HG03039 (cell line): ENCODE measurements at regions not wholly inside any gene's neighbourhood (a gene's known extent, or its start where the extent isn't known, plus 50 kb on each side); places are given as distances from the start of the nearest gene placed in this dataset.

Source experiments
- ATAC-seq: cut with Tn5 transposase; IDR thresholded peaks from one replicate; pipeline ENCODE4 v1.9.1; 2021; ENCODE audit warnings: mild to moderate bottlenecking, moderate library complexity; ENCODE audit not compliant: unreplicated experiment

- no peak for ATAC-seq
Measured at GRCh38 chr3:193779933-193780332, 186.9 kb downstream of the OPA1 start.

- ATAC-seq, result no peak
Measured at GRCh38 chr3:193780397-193780796, 187.4 kb downstream of the OPA1 start.

- no peak for ATAC-seq
Measured at GRCh38 chr3:193780810-193781478, 187.9 kb downstream of the OPA1 start.

GRCh38 chr3:193782276-193782647, 189.3 kb downstream of the OPA1 start:
- no peak for ATAC-seq

DNA sequence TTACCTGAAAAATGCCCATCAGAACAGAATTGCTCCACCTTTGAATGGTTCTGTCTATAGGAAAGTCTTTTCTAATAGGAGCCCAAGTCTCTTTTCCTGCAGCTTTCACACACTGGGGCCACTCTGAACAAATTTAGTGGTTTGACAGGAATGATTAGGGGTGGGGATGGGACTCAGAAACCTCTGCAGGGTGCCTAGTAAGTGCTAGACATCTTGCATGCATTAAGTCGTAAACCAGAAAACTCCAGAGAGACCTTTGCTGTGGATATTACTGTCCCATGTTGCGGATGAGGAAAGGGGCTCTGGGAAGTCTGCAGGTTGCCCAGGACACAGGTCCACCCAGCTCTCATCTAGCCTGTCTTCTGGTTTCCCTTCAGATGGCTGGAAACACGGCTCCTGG, 189.7 kb downstream of the OPA1 start:
- no peak for ATAC-seq

- no peak for ATAC-seq
Measured at GRCh38 chr3:193783166-193783896, 190.3 kb downstream of the OPA1 start.

DNA sequence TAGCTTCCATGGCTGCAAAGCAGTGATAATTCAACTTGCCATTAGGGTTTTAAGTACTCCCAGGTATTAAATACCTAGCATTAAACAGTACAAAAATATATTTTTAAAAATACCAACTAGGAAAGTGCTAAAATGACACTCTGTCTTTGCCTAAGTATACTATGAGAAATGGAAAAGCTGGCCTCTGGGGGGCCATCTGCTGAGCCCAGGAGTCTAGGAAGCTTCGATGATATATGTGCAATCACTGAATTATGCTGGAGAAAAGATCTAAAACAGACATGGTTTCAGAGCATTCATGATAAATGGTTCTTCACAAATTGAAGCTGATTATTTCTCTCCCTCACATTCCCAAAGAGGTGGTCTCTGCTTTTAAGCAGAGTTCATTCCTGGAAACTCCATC, 191.8 kb downstream of the OPA1 start:
- no peak for ATAC-seq

DNA sequence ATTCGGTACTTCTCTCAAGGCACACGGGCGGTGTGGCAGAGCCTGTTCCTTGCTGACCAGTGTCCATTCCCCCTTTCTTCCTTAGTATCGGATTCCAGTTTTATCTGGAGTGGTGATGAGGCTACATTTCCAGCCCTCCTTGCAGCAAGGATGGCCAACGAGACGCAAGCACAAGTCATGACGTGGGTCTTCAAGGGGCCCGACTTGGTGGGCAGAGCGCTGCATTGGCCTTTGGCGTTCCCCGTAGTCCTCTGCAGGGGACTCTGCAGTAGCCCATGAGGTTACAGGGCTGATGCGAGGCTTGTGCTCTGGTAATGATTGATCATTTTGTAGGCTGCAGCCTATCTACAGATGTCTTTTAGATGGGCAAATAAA, 194.5 kb downstream of the OPA1 start:
- no peak for ATAC-seq

DNA sequence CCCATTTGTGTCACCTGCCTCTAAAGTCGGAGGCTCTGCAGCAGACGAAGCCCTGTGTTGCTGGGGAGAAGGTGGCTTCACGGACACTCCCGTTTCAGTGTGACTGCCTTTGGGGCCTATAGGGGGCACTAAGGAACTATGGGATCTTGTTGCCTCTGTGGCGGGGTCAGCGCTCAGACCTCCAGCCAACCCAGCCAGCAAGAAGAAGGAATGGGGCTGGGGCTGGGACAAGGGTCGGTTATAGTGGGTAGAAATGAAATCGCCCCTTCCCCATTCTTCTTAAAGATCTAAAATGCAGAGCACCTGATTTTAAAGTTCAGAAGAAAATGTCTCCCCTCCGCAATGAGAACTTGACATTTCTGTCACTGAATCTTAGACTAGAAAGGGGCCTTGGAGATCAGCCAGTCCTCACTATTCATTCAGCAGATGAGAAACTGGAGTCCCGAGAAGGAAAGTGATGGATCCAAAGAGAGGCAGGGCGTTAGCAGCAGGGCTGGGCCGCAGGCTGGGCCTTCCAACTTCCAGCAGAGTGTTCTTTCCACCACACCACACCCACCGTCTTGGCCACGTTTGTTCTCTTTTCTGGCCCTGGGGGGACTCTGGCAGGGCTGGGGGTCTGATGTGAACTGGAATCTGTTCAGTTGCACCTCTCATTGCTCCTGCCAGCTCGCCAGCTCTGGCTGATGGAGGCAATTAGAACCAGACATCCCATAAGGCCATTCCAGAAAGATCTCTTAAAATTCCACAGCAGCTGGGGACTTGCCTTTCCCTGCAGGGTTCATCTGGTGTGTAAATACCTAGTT, 195.4 kb downstream of the OPA1 start:
- ATAC-seq, result no peak

GRCh38 chr3:193789455-193789854, 196.4 kb downstream of the OPA1 start:
- ATAC-seq, result no peak

DNA sequence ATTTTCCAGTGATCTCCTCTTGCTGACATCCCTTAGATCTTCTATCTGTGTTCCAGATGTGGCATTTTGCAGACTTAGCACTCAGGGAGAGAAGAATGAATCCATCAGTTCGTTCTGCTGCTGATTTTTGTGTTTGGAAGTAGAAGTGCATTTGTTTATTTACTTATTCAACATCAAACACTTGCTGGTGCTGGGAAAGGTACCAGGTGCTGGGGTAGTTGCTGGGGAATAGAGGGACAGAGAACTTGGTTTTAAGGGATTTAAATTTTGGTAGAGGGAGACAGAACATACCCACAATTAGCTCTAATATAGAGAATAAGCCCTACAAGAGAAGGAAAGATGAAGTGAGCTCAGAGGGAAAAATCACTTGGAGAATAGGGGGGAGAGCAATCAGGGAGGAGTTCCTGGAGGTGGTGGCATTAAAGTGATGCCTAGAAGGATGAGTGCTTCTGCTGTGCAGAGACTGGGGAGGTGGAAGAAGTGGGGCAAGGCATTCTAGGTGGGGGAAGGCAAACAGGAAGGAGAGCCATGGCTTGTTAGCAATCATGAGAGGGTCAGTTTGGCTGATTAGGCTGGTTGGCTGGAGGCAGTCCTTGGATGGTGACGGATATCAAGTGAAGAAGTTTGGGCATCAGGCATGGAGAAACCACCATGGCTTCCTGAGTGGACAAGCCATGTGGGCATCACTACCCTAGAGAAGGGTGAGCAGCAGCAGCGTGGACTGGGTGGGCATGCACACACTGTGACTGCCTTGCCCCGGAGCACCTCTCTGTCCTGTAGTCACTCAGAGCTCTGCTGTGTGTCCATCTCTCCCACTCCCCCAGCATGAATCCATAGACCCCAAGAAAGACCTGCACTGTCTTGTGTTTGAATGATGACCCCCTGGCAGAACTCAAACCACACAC, 197.3 kb downstream of the OPA1 start:
- no peak for ATAC-seq

DNA sequence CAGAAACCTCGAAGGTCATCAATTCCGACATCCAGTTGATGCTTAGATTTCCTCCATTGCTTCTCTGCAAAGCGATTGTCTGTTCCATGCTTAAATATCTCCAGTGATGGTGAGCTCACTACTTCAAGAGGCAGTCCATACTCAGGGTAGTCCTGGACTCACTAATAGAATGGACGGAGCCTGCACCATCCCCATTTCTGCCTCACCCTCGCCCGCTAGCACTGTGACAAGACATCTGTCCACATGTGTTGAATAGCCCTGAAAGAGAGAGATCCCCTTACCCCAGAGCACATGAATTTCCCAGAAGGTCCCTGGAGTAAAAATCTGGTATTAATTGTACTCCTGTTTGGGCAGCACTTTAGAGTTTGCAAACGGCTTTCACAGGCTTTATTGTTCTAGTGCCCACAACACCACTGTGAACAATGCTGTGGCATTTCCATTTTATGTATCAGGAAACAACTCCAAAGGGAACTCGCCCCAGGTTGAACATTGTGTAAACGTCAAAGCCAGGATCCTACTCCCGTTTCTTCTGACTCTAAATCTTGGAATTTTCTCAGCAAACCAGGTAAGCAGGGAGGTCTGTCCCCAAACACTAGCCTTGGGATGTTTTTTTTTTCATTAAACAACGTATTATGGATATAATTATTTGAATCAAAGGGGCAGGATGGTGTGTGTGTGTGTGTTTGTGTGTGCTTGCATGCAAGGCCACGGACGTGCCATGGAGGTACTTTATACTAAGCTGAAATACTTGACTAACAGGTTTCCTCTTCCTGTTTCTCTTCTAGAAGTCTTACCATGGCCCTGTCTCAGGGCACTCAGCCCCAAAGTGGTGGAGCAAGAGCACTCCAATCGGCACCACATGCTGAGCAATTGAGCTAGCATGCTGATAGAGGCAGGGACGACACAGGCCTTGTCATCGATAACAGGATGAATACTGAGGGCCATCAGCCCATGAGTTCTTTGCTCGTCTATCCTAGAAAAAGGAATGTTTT, 198.3 kb downstream of the OPA1 start:
- no peak for ATAC-seq

DNA sequence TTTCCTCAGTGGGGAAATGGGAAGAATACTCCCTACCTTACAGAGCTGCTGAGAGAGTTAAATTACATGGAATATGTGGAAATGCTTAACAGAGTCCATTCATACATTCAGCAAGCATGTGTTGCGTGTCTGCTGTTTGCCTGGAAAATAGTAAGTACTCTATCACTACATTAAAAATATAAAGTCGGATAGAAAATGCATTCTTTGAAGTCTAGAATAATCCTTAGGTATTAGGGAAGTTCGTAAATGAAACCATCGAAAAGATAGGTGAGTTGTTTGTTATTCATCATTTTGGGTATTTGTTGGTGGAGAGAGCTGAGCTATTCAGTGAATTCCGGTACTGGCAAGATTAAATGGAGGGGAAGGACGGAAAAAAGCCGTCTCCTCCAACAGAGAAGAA, 200.1 kb downstream of the OPA1 start:
- no peak for ATAC-seq

GRCh38 chr3:193794002-193794881, 201.2 kb downstream of the OPA1 start:
- ATAC-seq, result no peak

DNA sequence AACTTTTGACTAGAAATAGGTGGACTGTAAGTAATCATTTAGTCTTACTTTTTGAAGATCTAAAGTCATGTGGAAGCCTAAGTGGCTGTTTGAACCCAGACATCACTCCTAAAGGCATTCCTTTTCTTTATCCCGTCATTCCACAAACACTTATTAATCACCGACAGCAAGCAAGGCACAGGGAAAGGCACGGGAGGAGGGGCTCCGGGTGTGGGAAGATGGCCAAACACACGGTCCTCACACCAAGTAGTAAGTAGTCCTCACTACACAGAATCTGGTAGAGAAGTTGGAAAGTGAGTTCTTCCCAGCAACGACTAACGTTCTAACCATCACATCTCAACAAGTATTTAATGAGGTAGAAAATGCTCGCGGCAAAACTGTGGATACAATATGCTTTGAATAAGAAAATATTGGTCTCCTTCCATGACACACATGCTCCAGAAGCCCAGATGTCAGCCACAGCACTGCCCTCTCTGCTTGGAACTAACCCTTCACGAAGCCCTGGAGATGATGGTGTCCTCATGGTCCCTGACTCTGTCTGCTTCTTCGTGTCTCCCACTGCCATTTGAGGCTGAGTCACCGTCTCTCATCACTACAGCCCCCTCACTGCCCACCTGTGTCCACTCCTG, 202.2 kb downstream of the OPA1 start:
- ATAC-seq, result no peak

DNA sequence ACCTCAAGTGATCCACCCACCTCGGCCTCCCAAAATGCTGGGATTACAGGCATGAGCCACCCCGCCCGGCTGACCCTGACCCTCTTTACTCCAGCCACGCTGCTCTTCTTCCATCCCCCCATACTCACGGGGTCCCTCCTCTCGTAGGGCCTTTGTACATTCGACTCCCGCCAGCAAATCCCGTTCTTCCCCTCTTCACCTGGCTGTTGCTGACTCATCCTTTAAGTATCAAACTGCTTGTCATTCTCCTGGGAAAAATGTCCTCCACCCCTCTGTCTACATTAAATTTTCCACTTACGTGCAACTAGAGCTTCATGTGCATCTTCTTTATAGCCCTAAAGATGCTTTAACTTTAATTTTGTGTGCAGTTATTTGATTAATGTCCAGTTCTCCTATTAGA, 203.1 kb downstream of the OPA1 start:
- ATAC-seq, result no peak

- ATAC-seq, result no peak
Measured at GRCh38 chr3:193797566-193797965, 204.6 kb downstream of the OPA1 start.

DNA sequence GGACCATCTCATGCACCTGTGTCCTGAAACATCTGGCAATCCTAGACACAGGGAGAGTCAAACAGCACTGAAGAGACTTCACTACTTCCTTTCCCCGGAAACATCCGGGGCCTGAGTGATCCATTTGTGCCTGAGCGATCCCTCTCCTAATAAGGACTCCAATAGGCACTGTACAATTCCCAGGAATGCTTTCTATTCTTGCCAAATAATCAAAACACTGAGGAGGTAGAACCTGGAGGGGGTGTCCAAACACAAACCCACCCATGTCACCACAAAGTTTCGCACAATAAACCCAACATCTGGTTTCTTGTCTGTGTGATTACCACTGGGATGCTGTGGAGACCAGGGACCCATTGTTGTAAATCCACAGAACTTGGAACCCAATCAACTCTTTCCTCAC, 205.0 kb downstream of the OPA1 start:
- ATAC-seq, result no peak
